H9 (cell line): ENCODE measurements at regions not wholly inside any gene's neighbourhood (a gene's known extent, or its start where the extent isn't known, plus 50 kb on each side); places are given as distances from the start of the nearest gene placed in this dataset.

Experiments
- DNase-seq: peaks from one replicate; pipeline ENCODE4 v3.0.0-alpha.2; 2017
- H2AFZ ChIP-seq: one replicate; pipeline ENCODE4 v1.6.1; 2013; ENCODE audit warnings: mild to moderate bottlenecking, low read length, control low read depth, moderate library complexity
- H2AK5ac ChIP-seq: 2 replicates; pipeline ENCODE4 v1.6.1; 2013; ENCODE audit warnings: low read length, control low read depth, mixed read lengths; ENCODE audit not compliant: insufficient read length
- H2BK120ac ChIP-seq: one replicate; pipeline ENCODE4 v1.6.1; 2013; ENCODE audit warnings: low read depth, mild to moderate bottlenecking, low read length, control low read depth, inconsistent platforms; ENCODE audit not compliant: poor library complexity, severe bottlenecking
- H2BK12ac ChIP-seq: 2 replicates; pipeline ENCODE4 v1.6.1; 2013; ENCODE audit warnings: low read length, control low read depth, mixed read lengths, low read depth; ENCODE audit not compliant: insufficient read length
- H2BK15ac ChIP-seq: 2 replicates; pipeline ENCODE4 v1.6.1; 2013; ENCODE audit warnings: low read depth, low read length, control low read depth
- H2BK20ac ChIP-seq: one replicate; pipeline ENCODE4 v1.6.1; 2013; ENCODE audit warnings: low read depth, mild to moderate bottlenecking, low read length, control low read depth, inconsistent platforms; ENCODE audit not compliant: poor library complexity, severe bottlenecking
- H2BK5ac ChIP-seq: 2 replicates; pipeline ENCODE4 v1.6.1; 2013; ENCODE audit warnings: low read length, control low read depth, mixed read lengths; ENCODE audit not compliant: insufficient read length
- H3K14ac ChIP-seq: 2 replicates; pipeline ENCODE4 v1.6.1; 2013; ENCODE audit warnings: low read length, control low read depth; ENCODE audit not compliant: insufficient read depth
- H3K18ac ChIP-seq: 2 replicates; pipeline ENCODE4 v1.6.1; 2013; ENCODE audit warnings: low read depth, mild to moderate bottlenecking, mixed read lengths, low read length, control low read depth; ENCODE audit not compliant: insufficient read length
- H3K23ac ChIP-seq: 2 replicates; pipeline ENCODE4 v1.6.1; 2013; ENCODE audit warnings: low read length, control low read depth, mixed read lengths, low read depth; ENCODE audit not compliant: insufficient read length
- H3K23me2 ChIP-seq: 2 replicates; pipeline ENCODE4 v1.6.1; 2013; ENCODE audit warnings: low read depth, mild to moderate bottlenecking, mixed read lengths, low read length, control low read depth; ENCODE audit not compliant: insufficient read length, poor library complexity, severe bottlenecking
- H3K27ac ChIP-seq: 2 replicates; pipeline ENCODE4 v1.5.1; 2013; ENCODE audit warnings: low read length, control low read depth, mixed read lengths, low read depth; ENCODE audit not compliant: insufficient read length
- H3K27me3 ChIP-seq: 2 replicates; pipeline ENCODE4 v1.6.1; 2013; ENCODE audit warnings: low read length, control low read depth, inconsistent platforms; ENCODE audit not compliant: insufficient read depth
- H3K4ac ChIP-seq: 2 replicates; pipeline ENCODE4 v1.6.1; 2013; ENCODE audit warnings: low read depth, mild to moderate bottlenecking, control low read depth, inconsistent platforms, low read length, moderate library complexity
- H3K4me1 ChIP-seq: 2 replicates; pipeline ENCODE4 v1.6.1; 2013; ENCODE audit warnings: low read length, control low read depth, inconsistent platforms; ENCODE audit not compliant: insufficient read depth
- H3K4me2 ChIP-seq: 2 replicates; pipeline ENCODE4 v1.6.1; 2013; ENCODE audit warnings: low read length, control low read depth, mixed read lengths; ENCODE audit not compliant: insufficient read length, insufficient read depth
- H3K56ac ChIP-seq: 2 replicates; pipeline ENCODE4 v1.6.1; 2013; ENCODE audit warnings: low read depth, mild to moderate bottlenecking, mixed read lengths, low read length, control low read depth; ENCODE audit not compliant: insufficient read length
- H3K79me1 ChIP-seq: 2 replicates; pipeline ENCODE4 v1.6.1; 2013; ENCODE audit warnings: low read depth, mild to moderate bottlenecking, moderate library complexity, low read length, control low read depth, inconsistent platforms; ENCODE audit not compliant: insufficient read depth, poor library complexity, severe bottlenecking
- H3K79me2 ChIP-seq: 2 replicates; pipeline ENCODE4 v1.6.1; 2013; ENCODE audit warnings: low read length, control low read depth, inconsistent platforms; ENCODE audit not compliant: insufficient read depth
- H3K9ac ChIP-seq: 2 replicates; pipeline ENCODE4 v1.6.1; 2013; ENCODE audit warnings: low read length, control low read depth, mixed read lengths; ENCODE audit not compliant: insufficient read length; ENCODE audit errors: extremely low read depth
- H3K9me3 ChIP-seq: one replicate; pipeline ENCODE4 v1.6.1; 2013; ENCODE audit warnings: low read depth, low read length, inconsistent platforms; ENCODE audit not compliant: control insufficient read depth
- H3T11ph ChIP-seq: one replicate; pipeline ENCODE4 v1.6.1; 2013; ENCODE audit warnings: mild to moderate bottlenecking, low read length, control low read depth, inconsistent platforms
- H4K20me1 ChIP-seq: one replicate; pipeline ENCODE4 v1.6.1; 2013; ENCODE audit not compliant: control insufficient read depth, insufficient read length, insufficient read depth
- H4K5ac ChIP-seq: 2 replicates; pipeline ENCODE4 v1.6.1; 2013; ENCODE audit warnings: low read depth, mild to moderate bottlenecking, mixed read lengths, low read length, control low read depth; ENCODE audit not compliant: insufficient read length
- H4K8ac ChIP-seq: replicated peaks from 2 replicates; pipeline ENCODE4 v1.6.1; 2013; ENCODE audit warnings: low read length, control low read depth, mixed read lengths, low read depth; ENCODE audit not compliant: insufficient read length
- H4K91ac ChIP-seq: 2 replicates; pipeline ENCODE4 v1.6.1; 2013; ENCODE audit warnings: low read depth, mild to moderate bottlenecking, moderate library complexity, mixed read lengths, low read length, control low read depth; ENCODE audit not compliant: insufficient read length
- H3K27ac Mint-ChIP-seq, 3 experiments: 2 replicates in 2 of 3; 3 replicates in 1 of 3; pipeline ENCODE4 v1.8.0; 2020 to 2021; ENCODE audit warnings: mixed read lengths in 3 of 3, mild to moderate bottlenecking in 1 of 3, moderate library complexity in 1 of 3
- H3K27me3 Mint-ChIP-seq: 2 replicates; pipeline ENCODE4 v1.8.0; 2021; ENCODE audit warnings: low read depth, mild to moderate bottlenecking, moderate library complexity, mixed read lengths
- H3K36me3 Mint-ChIP-seq, 3 experiments: 2 replicates in 2 of 3; 3 replicates in 1 of 3; pipeline ENCODE4 v1.8.0; 2020 to 2021; ENCODE audit warnings: low read depth in 3 of 3, mixed read lengths in 3 of 3; ENCODE audit not compliant: insufficient read depth in 1 of 3
- H3K4me1 Mint-ChIP-seq, 2 experiments: 2 replicates each; pipeline ENCODE4 v1.8.0; 2020; ENCODE audit warnings: mixed read lengths in 2 of 2
- H3K4me3 Mint-ChIP-seq, 2 experiments: 2 replicates in 1 of 2; 3 replicates in 1 of 2; pipeline ENCODE4 v1.8.0; 2020 to 2021; ENCODE audit warnings: mild to moderate bottlenecking in 2 of 2, mixed read lengths in 2 of 2, moderate library complexity in 1 of 2
- H3K9me3 Mint-ChIP-seq, 2 experiments: 2 replicates in 1 of 2; 3 replicates in 1 of 2; pipeline ENCODE4 v1.8.0; 2020; ENCODE audit warnings: mild to moderate bottlenecking in 2 of 2, mixed read lengths in 2 of 2, moderate library complexity in 1 of 2
- CTCF ChIP-seq: fragments of 200-600 bp; sonication (generic); conservative IDR thresholded peaks from 3 replicates; pipeline ENCODE4 v1.8.0; 2021; ENCODE audit warnings: antibody characterized with exemption, mild to moderate bottlenecking
- WGBS: extraction: QIAGEN DNeasy Blood & Tissue Kit; methylation state at CpG from one replicate; pipeline ENCODE4 v1.1.7; 2013; ENCODE audit warnings: missing lambda C conversion rate, low lambda C conversion rate, mixed read lengths; ENCODE audit not compliant: insufficient read length; ENCODE audit errors: extremely low coverage; 5-methylcytosine and 5-hydroxymethylcytosine counted together

GRCh38 chr10:21203473-21204107 is 306.5 kb upstream of the NEBL start:
- H3K56ac ChIP-seq: no peak overlapping the region
- peaks cover 1 to 6% of the 10 kb centered on the region in 2 experiments; a peak in 4 of 5 replicates for H3K9me3 Mint-ChIP-seq
- no peak overlapping the region for H3K4ac ChIP-seq
- H3K4me2 ChIP-seq: no peak overlapping the region
- H3K27ac Mint-ChIP-seq: peak overlapping the region in 1 of 3 experiments; percentile 74; a peak in 3 of 7 replicates
- no peak overlapping the region for H4K8ac ChIP-seq
- H2AFZ ChIP-seq: no peak overlapping the region
- H3K79me2 ChIP-seq: no peaks in the 10 kb centered on the region
- H2BK12ac ChIP-seq: no peak overlapping the region
- H2BK15ac ChIP-seq: no peak overlapping the region
- no peak overlapping the region for H3K9ac ChIP-seq
- no peak overlapping the region for H3K27ac ChIP-seq
- H3K23ac ChIP-seq: no peak overlapping the region
- peaks cover 4 to 5% of the 10 kb centered on the region in 2 experiments; a peak in 3 of 4 replicates for H3K4me1 Mint-ChIP-seq
- H2BK5ac ChIP-seq: no peak overlapping the region
- no peaks in the 10 kb centered on the region for H3K9me3 ChIP-seq
- no peak overlapping the region for H2BK120ac ChIP-seq
- H3K27me3 ChIP-seq: no peaks in the 10 kb centered on the region
- H3K4me3 Mint-ChIP-seq: no peak overlapping the region
- H4K91ac ChIP-seq: no peak overlapping the region
- no peaks in the 10 kb centered on the region for H3K79me1 ChIP-seq
- no peak overlapping the region for H2AK5ac ChIP-seq
- no CpG with 5 or more reads among the region's 10 CpGs for WGBS
- no peaks in the 10 kb centered on the region for H3K4me1 ChIP-seq
- no peak overlapping the region for H3K18ac ChIP-seq
- H3K14ac ChIP-seq: no peak overlapping the region
- H3K27me3 Mint-ChIP-seq: no peaks in the 10 kb centered on the region
- H3K36me3 Mint-ChIP-seq: peaks cover 1 to 7% (median 5%) of the 10 kb centered on the region in 3 experiments; a peak in 6 of 7 replicates
- peak overlapping the region; percentile 33 for H4K5ac ChIP-seq
- no peak for TF ChIP-seq CTCF
- H3T11ph ChIP-seq: no peak overlapping the region
- no peak overlapping the region for H2BK20ac ChIP-seq
- DNase-seq: no peak
- H4K20me1 ChIP-seq: no peaks in the 10 kb centered on the region
- H3K23me2 ChIP-seq: no peaks in the 10 kb centered on the region
